ENCODE measurements at regions not wholly inside any gene's neighbourhood (a gene's known extent, or its start where the extent isn't known, plus 50 kb on each side); places are given as distances from the start of the nearest gene placed in this dataset.

DNA sequence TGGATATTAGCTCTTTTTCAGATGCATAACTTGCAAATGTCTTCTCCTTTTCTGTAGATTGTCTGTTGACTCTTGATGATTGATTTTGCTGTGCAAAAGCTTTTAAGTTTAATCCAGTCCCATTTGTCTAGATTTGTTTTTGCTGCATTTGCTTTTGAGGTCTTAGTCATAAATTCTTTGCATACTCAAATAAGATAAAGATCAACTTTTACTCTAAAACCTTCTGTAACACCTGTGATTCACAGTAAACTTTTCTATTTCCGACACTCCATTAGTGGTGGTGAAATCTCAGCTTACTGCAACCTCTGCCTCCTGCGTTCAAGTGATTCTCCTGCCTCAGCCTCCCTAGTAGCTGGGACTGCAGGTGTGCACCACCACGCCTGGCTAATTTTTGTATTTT, 239.0 kb upstream of the ST8SIA4 start:
- TF ChIP-seq POLR2A (IDR thresholded peaks at IDR 0.05) (no peak), CTCF (IDR thresholded peaks at IDR 0.05) (no peak)
